PC-3 (cell line): ENCODE measurements at regions not wholly inside any gene's neighbourhood (a gene's known extent, or its start where the extent isn't known, plus 50 kb on each side); places are given as distances from the start of the nearest gene placed in this dataset.

Experiments used
- CTCF ChIP-seq: fragments of 300-600 bp; sonication (generic); conservative IDR thresholded peaks from 2 replicates; pipeline ENCODE4 v1.5.1; 2017; ENCODE audit warnings: antibody characterized with exemption, low read depth, mild to moderate bottlenecking, low read length
- EZH2 ChIP-seq: fragments of 300-600 bp; sonication (generic); IDR thresholded peaks from one replicate; pipeline ENCODE4 v1.6.1; 2017; ENCODE audit warnings: antibody characterized with exemption, mild to moderate bottlenecking, low read length; ENCODE audit not compliant: unreplicated experiment
- EZH2phosphoT487 ChIP-seq: fragments of 300-600 bp; sonication (generic); IDR thresholded peaks from 2 replicates; pipeline ENCODE4 v1.6.1; 2018; ENCODE audit warnings: mild to moderate bottlenecking, antibody characterized with exemption, low read length, borderline replicate concordance

DNA sequence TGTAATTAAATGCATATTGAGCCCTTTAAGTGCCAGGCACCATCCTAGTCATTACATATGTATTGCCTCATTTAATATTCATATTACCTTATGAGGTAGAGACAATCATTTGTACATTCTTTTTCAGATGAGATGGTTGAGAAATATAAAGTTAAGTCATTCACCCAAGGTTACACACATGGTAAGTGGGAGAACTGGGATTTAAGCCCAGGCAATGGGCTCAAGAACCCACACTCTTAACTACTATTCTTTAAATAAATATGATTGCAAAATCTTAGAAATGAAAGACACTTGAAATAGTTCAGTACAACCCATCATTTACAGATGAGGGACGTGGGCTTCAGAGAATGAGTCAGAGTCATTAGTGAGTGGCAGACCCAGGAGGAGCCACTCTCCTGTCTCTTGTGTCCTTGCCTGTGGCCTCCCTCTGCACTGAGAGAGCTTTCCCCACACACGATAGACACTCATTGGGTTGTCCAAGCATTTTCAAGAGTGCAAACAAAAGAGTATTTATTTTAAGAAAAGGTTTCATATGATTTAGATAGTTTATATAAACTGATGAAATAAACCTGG, 60.8 kb downstream of the NPY1R start:
- no peak for TF ChIP-seq CTCF
- no peak for TF ChIP-seq EZH2
- no peak for TF ChIP-seq EZH2phosphoT487
